GM18858 (cell line): ENCODE measurements at regions not wholly inside any gene's neighbourhood (a gene's known extent, or its start where the extent isn't known, plus 50 kb on each side); places are given as distances from the start of the nearest gene placed in this dataset.

Source experiments
- ATAC-seq: cut with Tn5 transposase; IDR thresholded peaks from one replicate; pipeline ENCODE4 v1.9.1; 2021; ENCODE audit not compliant: unreplicated experiment

DNA sequence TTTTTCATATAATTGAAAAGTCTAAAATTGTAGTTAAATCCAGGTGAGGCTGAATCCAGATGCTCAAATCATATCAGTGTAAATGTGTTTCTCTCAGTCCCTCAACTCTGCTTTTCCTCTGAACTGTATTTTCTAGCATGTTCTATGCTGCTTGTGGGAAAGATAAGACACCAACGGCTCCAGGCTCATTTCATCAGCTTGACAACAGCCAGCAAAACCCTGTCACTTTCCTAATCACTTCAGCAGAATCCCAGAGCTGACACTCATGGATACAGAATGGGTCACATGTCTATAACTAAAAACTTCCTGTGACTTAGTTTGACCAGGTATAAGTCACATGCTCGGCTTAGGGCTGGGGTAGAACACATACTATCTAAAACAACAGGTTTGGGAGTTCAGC, 179.4 kb upstream of the ADRA1B start:
- no peak for ATAC-seq

DNA sequence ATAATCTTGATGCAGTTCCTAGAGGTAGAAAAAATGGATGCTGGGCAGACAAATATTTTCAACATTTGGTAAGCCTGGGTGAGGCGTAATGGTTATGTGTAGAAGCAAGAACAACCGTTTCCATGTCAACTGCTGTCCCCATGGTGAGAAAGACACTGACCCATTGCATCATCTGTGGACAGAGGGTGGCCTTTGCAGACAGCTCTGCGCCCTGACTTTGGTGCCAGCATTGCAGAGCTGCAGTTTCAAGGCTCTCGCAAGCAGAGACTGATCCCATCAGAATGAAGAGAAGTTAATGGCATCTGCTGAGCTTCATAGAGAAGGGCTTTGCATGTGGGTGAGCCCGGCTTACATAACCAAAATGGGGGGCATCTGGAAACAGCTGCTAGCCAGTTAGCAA, 179.0 kb upstream of the ADRA1B start:
- no peak for ATAC-seq

DNA sequence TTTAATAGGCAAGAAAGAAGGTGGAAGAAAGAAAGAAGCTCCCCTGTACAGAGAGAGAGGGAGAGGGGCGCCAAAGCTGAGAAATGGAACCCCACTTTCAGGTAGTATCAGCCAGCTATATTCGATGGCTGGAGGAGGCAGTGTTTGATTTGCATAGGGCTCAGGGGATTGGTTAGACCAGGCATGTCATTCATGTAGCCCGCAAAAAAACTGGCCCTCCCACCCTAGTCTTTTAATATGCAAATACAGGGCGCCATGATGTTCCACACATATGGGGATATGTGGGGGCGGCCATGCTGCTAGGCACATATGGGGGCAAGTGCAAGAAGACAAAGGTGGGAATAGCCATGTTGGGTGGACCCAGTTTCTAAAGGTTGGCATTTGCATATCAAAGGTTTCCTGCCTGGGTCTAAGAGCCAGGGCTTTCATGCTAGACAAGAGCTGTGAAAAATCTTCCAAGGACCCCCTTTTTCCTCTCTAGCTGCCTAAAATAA, 174.4 kb upstream of the ADRA1B start:
- no peak for ATAC-seq

DNA sequence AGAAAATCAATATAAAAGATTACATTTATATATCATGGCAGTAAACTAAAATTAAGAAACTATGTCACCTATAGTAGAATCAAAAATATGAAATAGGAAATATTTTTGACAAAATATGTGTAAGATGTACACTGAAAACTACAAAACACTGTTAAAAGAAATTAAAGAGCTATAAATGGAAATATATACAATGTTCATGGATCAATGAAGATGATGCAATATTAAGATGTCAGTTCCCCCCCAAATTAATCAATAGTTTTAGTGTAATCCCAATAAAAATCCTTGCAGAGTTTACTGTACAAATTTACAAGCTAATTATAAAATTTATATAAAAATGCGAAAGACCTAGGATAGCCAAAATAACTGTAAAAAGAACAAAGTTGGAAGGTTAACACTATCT, 173.0 kb upstream of the ADRA1B start:
- ATAC-seq = no peak

DNA sequence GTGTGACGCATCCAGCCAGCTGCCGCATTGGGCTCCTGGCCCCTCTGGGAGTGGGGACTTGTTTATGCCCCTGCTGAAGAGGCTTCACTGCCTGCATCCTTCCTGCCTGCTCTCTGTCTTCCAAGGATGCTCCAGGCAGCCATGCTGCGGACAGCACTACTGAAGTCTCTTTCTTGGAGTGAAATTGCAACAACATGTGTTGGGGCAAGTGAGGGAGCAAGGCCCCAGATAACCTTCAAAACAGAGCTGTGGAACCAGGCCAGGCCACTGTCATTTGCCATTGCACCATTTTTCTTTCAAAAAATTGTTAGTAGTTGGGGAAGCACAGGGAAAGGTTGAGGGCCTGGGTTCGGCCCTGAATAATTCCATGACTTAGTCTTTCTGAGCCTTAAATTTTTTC, 169.6 kb upstream of the ADRA1B start:
- no peak for ATAC-seq

DNA sequence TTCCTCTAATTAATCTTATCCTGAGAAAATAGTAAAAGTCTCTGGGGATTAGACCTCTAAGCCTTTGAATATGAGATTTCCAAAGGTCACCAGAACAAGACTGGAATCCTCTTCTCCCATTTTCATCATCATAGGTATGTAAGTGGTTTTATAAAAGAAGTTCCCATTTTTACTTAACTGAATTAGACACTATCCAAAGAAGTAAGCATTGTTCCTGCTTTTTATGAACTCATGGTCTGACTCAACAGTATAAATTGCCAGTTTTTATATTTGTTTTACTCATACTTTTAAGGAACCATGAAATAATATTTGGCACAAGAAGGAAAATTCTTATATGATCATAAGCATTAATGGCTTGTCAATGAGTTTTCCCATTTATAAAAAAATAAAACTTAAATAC, 167.1 kb upstream of the ADRA1B start:
- ATAC-seq = no peak

DNA sequence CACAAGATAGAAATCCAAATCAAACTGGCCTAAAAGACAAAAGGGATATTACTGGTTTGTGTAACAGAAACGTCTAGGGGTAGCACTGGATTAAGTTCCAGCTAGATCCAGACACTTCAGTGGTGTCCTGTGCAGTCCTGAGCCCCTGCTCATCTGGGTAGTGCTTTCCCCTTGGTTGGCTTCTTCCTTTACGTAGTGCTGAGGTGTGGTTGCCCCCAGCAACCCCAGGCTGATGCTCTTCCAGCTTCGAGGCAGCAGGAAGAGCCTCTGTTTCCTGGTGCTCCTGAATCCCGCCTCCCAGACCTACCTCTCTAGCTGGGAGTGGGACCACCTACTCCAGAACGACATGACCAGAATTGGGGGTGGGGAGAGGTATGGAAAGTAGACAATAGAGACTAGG, 166.1 kb upstream of the ADRA1B start:
- ATAC-seq = no peak

DNA sequence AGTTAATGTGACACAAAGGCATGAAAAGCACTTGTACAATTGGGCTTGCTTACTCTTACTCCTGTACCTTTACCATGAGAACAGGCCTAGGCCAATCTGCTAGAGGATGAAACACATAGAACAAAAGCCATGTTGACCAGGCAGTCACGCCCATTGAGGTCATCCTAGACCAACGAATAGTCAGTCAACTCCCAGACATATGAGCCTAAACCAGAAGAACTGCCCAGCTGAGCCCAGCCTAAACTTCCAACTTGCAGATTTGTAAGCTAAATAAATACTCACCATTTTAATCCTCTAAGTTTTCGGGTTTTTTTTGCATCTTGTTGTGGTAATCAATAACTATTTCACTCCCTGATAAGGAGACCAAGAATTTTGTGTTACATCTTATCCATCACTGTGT, 164.8 kb upstream of the ADRA1B start:
- no peak for ATAC-seq

DNA sequence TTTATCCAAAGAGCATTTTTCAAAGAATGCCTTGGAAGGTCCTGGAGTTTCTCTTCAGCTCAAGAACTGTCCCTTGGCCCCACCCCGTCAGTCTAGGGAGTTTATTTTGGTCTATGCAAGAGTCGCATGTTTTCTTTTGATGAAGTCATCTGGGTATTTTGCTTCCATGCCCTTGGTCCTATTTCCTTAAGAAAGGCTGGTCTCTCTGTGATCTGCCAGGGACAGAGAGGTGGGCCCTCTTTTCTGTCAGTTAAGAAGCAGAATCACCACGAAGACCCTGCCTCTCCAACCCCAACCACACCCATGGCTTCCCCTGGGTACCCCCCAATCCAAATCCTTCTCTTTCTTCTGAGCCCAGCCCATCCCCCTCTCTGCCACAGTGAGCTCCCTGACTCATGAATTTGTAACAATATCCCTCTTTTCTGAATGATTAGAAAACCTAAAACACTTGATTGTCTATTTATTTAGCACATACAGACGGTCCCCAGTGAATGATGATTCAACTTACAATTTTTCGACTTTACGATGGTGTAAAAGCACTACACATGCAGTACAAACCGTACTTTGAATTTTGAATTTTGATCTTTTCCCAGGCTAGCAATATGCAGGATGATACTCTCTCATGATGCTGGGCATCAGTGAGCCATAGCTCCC, 163.5 kb upstream of the ADRA1B start:
- no peak for ATAC-seq

DNA sequence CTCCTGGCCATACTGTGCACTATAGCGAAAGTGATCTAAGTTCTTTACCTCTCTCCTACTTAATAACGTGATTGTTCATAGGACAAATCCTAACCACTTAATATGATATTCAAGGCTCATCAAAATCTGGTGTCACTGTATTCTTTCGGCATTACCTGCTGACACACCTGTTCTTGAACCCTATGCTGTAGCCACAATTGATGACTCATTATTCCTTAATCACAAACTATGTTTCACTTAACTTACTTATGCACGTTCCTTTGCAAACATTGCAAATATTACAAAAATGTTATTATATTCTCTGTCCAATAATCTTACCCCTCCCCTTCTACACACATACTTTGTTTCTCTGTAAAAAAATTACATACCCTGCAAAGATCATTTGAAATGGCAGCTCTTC, 158.1 kb upstream of the ADRA1B start:
- ATAC-seq = no peak

DNA sequence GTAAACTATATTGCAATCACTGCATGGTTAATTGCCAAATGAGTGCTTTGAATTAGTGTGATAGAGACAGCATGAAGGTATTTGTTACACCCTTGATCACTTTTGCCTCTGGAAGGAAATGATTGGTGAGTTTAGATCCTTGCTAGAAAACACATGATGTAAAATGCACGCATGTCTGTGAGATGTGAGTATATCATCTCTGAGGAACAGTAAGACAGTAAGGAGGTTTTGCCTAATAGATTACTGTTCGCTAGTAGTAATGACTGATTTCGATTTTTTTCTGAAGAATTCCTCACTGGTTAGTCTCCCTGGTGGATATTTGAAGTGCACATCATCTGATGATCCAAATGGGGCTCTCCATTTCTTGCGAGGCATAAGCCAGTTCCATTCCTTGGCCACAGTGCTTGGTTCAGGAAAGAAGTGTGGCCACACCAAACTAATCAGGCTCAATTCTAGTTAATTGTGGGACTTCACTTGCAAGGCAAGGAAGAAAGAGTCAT, 156.4 kb upstream of the ADRA1B start:
- no peak for ATAC-seq

DNA sequence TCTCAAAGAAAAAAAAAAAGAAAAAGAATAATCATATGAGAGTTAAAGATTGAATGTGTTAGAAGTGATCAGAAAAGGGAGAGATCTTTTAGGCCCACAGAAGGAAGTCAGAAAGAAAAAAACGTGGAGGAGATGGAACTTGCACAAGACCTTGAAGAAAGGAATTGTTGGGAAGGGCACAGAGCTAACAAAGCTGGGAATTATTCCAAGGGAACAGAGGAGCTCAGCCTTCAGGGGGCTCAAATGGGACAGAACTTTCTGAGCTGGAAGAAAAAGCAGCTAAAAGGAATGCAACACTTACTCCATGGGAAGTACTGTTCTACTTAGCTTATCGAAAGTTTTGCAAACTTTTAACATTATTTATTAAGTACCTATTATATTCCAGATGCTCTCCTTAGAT, 153.4 kb upstream of the ADRA1B start:
- ATAC-seq = no peak

DNA sequence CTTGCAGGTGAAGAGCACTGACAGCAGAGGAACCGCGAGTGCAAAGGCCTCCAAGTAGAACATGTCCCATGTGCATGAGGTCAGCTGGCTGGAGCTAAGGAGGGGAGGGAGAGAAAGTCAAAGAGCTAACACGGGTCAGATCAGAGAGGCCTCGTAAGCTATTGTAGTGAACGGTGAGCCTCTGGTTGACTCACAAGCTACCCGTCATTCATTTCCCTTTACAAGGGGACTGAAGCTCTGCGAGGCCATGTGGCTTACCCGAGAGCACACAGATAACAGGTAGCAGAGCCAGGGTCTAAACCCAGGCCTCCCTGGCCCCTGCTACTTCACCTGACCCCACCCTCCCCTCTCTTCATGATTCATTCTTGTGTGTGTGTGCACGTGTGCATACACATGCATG, 152.7 kb upstream of the ADRA1B start:
- ATAC-seq = no peak

DNA sequence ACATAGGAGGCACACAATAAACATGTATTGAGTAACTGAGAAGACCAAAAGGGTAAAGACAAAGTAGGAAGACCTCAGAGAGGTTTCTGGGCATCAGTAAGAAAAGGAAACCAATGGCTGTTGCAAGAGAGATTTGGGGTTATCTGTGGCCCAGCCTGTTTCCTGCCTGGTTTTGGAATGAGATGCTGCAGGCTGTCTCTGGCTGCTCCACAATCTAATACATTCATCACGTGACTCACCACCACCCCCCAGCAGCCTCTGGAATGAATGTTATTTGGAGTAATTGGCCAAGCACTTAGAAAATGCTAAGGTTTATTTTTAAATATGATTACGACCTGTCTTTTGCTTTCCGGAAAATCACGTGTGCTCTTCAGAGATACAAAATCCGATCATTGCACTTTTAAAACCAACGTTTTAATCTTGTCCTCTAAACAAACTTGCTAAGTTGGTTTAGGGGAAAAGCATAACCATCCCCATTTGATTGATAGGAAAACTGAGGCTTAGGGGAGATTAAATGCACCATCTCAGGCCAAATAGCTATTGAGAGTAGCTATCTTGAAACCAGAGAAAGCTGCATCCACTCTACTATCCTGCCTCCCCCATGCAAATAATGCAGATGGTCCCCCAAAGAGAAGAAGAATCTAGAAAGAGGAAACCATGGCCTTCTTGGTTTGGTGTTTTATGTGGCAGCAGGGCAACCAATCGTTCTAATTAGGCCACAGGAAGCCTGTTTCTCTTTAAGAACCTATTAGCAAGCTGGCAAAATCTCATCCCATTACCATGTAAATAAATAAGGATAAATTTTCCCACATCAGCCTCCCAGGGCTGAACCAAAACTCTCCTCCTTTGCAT, 151.8 kb upstream of the ADRA1B start:
- ATAC-seq = no peak

DNA sequence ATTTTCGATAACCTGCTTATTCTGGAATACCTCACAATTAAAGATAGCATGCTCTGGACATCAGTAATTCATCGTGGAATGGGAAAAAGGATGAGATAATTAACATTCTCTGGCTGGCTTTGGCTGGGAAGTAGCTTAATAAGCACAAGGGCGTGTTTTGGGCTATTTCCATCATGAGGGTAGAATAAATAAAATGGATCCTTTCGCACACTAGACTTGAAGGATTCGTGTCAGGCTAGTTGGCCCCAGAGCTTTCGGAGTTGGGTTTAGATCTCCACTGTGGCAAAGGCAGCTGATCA, 151.2 kb upstream of the ADRA1B start:
- no peak for ATAC-seq

DNA sequence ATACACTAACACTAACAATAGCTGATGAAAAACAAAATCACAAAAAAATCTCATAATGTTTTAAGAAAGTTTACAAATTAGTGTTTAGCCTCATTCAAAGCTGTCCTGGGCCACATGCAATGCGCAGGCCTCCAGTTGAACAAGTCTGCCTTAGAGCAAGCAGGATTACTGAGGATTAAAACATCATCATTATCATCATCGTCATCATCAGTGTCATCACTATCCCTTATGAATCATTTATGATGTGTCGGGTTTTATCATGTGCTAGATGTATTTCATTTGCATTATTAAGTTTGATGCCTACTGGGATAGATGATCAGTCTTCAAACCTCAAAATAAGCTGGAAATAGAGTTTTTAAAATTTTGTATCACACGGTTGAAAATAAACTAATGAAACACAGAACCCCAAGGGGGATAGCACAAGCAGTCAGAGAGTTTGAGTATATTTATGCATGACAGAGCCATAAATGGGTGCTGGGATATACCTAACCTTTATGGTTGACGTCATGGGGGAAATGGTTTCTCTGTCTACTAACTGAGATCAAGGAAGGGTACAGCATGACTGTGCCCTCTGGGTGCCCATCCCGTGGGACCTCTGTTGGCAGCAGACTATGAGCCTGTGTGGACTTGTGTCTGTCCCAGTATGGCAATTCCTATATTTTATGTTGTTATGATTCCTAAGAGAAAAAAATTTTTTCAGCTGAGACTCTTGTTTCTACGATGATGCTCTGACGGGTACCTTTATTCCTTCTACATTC, 150.3 kb upstream of the ADRA1B start:
- no peak for ATAC-seq

DNA sequence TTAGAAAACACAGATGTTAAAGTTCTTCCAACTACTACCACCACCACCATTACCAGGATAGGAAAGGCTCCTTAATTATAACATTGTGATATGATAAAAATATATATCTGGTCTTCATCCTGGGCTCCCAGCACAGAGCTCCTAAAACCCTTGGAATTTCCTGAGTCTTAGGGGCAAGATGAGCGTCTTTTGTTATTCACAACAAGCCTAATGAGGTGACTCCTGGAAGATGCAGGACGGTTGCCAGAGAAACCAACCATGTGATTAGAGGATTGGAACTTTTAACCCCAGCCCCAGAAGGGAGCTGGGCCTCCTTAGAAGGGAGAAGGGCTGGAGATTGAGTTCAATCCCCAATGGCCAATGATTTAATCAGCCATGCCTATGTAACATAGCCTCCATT, 148.0 kb upstream of the ADRA1B start:
- ATAC-seq = no peak

DNA sequence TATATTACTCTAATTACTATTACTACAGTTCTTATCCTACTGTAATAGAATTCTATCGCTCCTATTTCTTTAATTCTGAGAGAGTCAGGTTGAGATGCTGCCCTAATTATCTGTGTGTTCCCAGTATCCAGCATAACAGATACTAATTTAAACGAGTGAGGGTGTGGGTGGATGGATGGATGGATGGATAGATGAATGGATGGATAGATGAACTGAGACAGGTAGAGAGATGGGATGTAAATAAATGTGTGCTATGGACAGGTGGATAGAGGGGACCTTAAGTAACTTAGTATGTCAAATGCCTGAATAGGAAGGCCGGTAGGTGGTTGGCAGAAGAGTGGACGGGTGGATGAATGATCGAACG, 143.6 kb upstream of the ADRA1B start:
- no peak for ATAC-seq

DNA sequence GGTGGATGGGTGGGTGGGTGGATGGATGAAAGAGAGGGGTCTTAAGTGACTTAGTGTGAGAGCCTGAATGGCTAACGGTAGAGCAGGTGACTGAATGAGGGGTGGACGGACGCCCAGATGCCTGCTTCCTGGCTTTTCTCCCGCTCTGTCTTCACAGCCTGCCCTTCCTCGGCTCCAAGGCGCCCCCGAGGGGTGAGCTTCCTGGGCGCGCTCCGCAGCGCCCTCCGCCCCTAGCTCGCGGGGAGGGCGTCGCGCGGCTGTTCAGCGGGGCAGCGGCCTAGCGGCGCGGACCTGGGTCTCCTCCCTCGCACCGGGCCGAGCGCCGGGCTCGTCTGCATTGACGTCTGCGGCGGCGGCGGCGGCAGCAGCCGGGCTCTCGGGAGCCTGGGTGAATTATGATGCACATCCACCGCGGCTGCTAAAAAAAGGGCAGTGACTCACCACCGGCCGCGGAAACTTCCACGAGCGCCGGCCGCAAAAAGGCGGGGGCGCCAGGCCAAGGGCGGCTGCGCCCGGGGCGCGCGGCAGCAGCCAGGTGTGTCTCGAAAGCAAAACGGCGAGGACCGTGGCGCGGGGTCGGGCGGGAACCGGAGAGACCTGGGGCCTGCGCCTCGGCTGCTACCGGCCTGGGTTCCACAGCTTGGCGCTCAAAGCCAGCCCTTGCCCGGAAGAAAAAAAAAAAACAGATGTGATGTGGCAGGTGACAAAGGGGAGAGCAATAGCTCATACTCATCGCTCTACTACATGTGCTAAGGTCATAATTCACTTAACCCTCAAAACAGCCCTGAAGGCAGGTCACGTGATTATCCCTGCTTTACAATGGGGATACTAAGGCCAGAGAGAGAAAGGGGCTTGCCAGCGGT, 143.0 kb upstream of the ADRA1B start:
- peak; percentile 79 for ATAC-seq

DNA sequence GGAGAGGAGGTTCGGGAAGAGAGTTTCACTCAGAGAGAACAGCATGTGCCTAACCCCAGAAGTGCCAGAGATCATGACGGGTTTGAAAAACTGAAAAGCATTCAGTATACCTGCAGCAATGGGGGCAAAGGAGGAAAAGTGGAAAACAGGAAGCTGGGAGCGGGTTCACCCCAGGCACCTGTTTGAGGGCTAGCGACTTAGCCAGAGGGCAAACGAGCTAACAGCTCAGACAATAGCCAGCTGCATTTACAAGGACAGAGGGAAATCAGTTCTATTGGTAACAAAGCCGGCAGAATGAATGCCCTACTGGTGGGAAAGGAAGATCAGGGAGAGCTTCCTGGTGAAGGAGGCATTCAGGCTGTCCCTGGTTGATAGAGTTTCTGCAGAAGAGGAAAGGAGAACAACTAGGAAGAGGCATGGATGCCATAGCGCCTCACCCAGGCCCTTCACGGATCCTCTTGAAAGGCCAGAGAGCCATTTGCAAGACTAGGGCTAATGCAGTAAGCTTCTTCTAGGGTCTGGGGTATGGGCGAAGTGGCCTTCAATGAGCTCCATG, 141.7 kb upstream of the ADRA1B start:
- no peak for ATAC-seq

DNA sequence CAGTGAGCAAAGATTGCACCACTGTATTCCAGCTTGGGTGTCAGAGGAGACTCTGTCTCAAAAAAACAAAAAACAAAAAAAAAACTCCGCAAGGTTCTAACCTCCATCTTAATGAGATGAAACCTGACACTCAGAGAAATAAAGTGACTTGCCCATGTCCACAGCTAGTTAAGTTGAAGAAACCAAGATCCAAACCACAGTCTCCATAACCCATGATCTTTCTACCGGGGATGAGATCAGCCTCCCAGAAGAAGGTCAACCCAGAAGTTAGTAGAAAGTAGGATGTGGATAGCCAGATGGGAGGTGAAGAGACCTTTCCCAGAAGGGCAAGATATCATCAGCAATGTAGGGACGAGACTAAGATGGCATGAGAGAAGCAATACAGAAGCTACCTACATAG, 140.4 kb upstream of the ADRA1B start:
- ATAC-seq = no peak
